Vagina (tissue), 2 donors: ENCODE measurements at regions not wholly inside any gene's neighbourhood (a gene's known extent, or its start where the extent isn't known, plus 50 kb on each side); places are given as distances from the start of the nearest gene placed in this dataset.

Experiments
- CTCF ChIP-seq, 3 experiments: fragments of 450-650 bp in 2 of 3; fragments of 200-600 bp in 1 of 3; sonication (generic) in 1 of 3; IDR thresholded peaks; one replicate each; pipeline ENCODE4 v1.5.1; 2017 to 2019; ENCODE audit warnings: antibody characterized with exemption in 3 of 3, mild to moderate bottlenecking in 2 of 3, moderate library complexity in 2 of 3
- POLR2AphosphoS5 ChIP-seq, 2 donors: sonication (generic); formaldehyde crosslinking; IDR thresholded peaks; one replicate each; pipeline ENCODE4 v1.9.0; 2017; ENCODE audit warnings: antibody characterized with exemption in 2 of 2, mild to moderate bottlenecking in 2 of 2, low read depth in 1 of 2; ENCODE audit not compliant: insufficient read depth in 1 of 2

GRCh38 chr2:147679955-147680531 is 164.8 kb upstream of the ACVR2A start:
- TF ChIP-seq CTCF (IDR thresholded peaks at IDR 0.05), result no peak
- TF ChIP-seq POLR2AphosphoS5 (IDR thresholded peaks at IDR 0.05; ENCODE audit: insufficient read depth in 1 of 2, low read depth in 1 of 2), result no peak
